PC-9 (cell line): ENCODE measurements at regions not wholly inside any gene's neighbourhood (a gene's known extent, or its start where the extent isn't known, plus 50 kb on each side); places are given as distances from the start of the nearest gene placed in this dataset.
A peak's percentile ranks its signal among the peaks of the same experiment; 100 is the strongest.

ENCODE experiments used
- BruUV-seq: library from RNA; stranded (reverse); fragments of 400-500 nt; replicated peaks from 2 replicates; lab custom pipeline; 2021; lab: Mats Ljungman, UMichigan
- CTCF ChIA-PET: fragments of 300-600 bp; sonication (Branson Sonifier 250); formaldehyde crosslinking; loops from one replicate; lab custom pipeline; 2022; ENCODE audit warnings: antibody characterized with exemption; lab: Charles Lee
- POLR2A ChIA-PET: fragments of 300-600 bp; sonication (Branson Sonifier 250); formaldehyde crosslinking; loops from one replicate; lab custom pipeline; 2022; ENCODE audit warnings: antibody characterized with exemption; ENCODE audit not compliant: unreplicated experiment; lab: Charles Lee
- DNase-seq, 2 experiments: peaks; one replicate each; pipeline versions ENCODE4 v3.0.0 to v3.0.0-alpha.2; 2015 to 2022; ENCODE audit warnings: mixed read lengths in 1 of 2
- H2AFZ ChIP-seq: fragments of 200-600 bp; sonication (generic); 2 replicates; pipeline ENCODE4 v1.8.1; 2017; ENCODE audit warnings: antibody characterized with exemption
- H3F3A ChIP-seq: fragments of 200-600 bp; sonication (generic); 2 replicates; pipeline ENCODE4 v1.8.1; 2017; ENCODE audit warnings: antibody characterized with exemption, mild to moderate bottlenecking, low read depth; ENCODE audit not compliant: insufficient read depth
- H3K27ac ChIP-seq: fragments of 200-600 bp; sonication (generic); 2 replicates; pipeline ENCODE4 v1.6.1; 2016; ENCODE audit warnings: mixed run types
- H3K27me3 ChIP-seq: fragments of 200-600 bp; sonication (generic); 2 replicates; pipeline ENCODE4 v1.6.1; 2016; ENCODE audit warnings: low read depth, mixed run types; ENCODE audit not compliant: insufficient read depth
- H3K36me3 ChIP-seq: fragments of 200-600 bp; sonication (generic); 2 replicates; pipeline ENCODE4 v1.6.1; 2016; ENCODE audit warnings: low read depth, mixed run types
- H3K4me1 ChIP-seq: fragments of 200-600 bp; sonication (generic); replicated peaks from 2 replicates; pipeline ENCODE4 v1.6.1; 2016; ENCODE audit warnings: mixed run types; ENCODE audit not compliant: insufficient read depth
- H3K4me2 ChIP-seq: fragments of 200-600 bp; sonication (generic); 2 replicates; pipeline ENCODE4 v1.6.1; 2017; ENCODE audit warnings: mixed run types
- H3K4me3 ChIP-seq: fragments of 200-600 bp; sonication (generic); 2 replicates; pipeline ENCODE4 v1.6.1; 2016; ENCODE audit warnings: mixed run types
- H3K79me2 ChIP-seq: fragments of 200-600 bp; sonication (generic); 2 replicates; pipeline ENCODE4 v1.6.1; 2017; ENCODE audit warnings: low read depth, mixed run types
- H3K9me2 ChIP-seq: fragments of 200-600 bp; sonication (generic); 2 replicates; pipeline ENCODE4 v1.8.1; 2017; ENCODE audit warnings: mild to moderate bottlenecking; ENCODE audit not compliant: insufficient read depth
- H3K9me3 ChIP-seq: fragments of 200-600 bp; sonication (generic); 2 replicates; pipeline ENCODE4 v1.8.1; 2016; ENCODE audit warnings: low read depth; ENCODE audit not compliant: insufficient read depth
- H4K20me1 ChIP-seq: fragments of 200-600 bp; sonication (generic); 2 replicates; pipeline ENCODE4 v1.8.1; 2017; ENCODE audit not compliant: insufficient read depth
- EZH2 ChIP-seq: fragments of 200-600 bp; sonication (generic); IDR thresholded peaks from 2 replicates; pipeline ENCODE4 v1.8.0; 2017; ENCODE audit warnings: antibody characterized with exemption, low read depth
- intact Hi-C: fragments of 100-400 bp; cut with micrococcal nuclease; formaldehyde crosslinking; loops from one replicate; pipeline ENCODE4 v1.10.0; 2022; ENCODE audit not compliant: unreplicated experiment
- TF ChIP-seq, protein P1 (sequence below): fragments of 200-600 bp; sonication (generic); conservative IDR thresholded peaks from 2 replicates; pipeline ENCODE4 v1.6.1; 2017; ENCODE audit warnings: mixed run types, antibody characterized with exemption, mild to moderate bottlenecking, moderate library complexity

- Histone ChIP-seq H3K79me2 (no peaks in the 10 kb centered on the region), H2AFZ (no peak overlapping the region), H3K9me2 (no peaks in the 10 kb centered on the region; the same call in 1 of the 2 replicates), H3K27ac (no peak overlapping the region), H4K20me1 (no peaks in the 10 kb centered on the region), H3K4me1 (no peaks in the 10 kb centered on the region), H3K27me3 (no peaks in the 10 kb centered on the region), H3F3A (no peaks in the 10 kb centered on the region), H3K4me3 (no peak overlapping the region), H3K4me2 (no peak overlapping the region), H3K9me3 (no peaks in the 10 kb centered on the region), H3K36me3 (no peaks in the 10 kb centered on the region)
- no TSS peak for BruUV-seq
- TF ChIP-seq EZH2: no peak
- DNase-seq: no peak
- CTCF ChIA-PET: no interaction called here
- POLR2A ChIA-PET: no interaction called here
- intact Hi-C loops: no loop called here
Observed at GRCh38 chr1:199007423-199007822, 368.6 kb downstream of the PTPRC start.

- intact Hi-C loops: no loop called here
- no peak for TF ChIP-seq EZH2
- TF ChIP-seq, protein P1, sequence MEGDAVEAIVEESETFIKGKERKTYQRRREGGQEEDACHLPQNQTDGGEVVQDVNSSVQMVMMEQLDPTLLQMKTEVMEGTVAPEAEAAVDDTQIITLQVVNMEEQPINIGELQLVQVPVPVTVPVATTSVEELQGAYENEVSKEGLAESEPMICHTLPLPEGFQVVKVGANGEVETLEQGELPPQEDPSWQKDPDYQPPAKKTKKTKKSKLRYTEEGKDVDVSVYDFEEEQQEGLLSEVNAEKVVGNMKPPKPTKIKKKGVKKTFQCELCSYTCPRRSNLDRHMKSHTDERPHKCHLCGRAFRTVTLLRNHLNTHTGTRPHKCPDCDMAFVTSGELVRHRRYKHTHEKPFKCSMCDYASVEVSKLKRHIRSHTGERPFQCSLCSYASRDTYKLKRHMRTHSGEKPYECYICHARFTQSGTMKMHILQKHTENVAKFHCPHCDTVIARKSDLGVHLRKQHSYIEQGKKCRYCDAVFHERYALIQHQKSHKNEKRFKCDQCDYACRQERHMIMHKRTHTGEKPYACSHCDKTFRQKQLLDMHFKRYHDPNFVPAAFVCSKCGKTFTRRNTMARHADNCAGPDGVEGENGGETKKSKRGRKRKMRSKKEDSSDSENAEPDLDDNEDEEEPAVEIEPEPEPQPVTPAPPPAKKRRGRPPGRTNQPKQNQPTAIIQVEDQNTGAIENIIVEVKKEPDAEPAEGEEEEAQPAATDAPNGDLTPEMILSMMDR: no peak
- H2AFZ ChIP-seq: peak overlapping the region; percentile 68
- H3K4me2 ChIP-seq: no peak overlapping the region
- no peak for DNase-seq
- no TSS peak for BruUV-seq
- POLR2A ChIA-PET: no interaction called here
- H3K9me2 ChIP-seq: no peaks in the 10 kb centered on the region; the same call in 1 of the 2 replicates
- no peaks in the 10 kb centered on the region for H3K4me1 ChIP-seq
- no peaks in the 10 kb centered on the region for H3K9me3 ChIP-seq
- no peaks in the 10 kb centered on the region for H3K36me3 ChIP-seq
- no peaks in the 10 kb centered on the region for H3K79me2 ChIP-seq
- no peaks in the 10 kb centered on the region for H4K20me1 ChIP-seq
- no peaks in the 10 kb centered on the region for H3K27me3 ChIP-seq
- H3K27ac ChIP-seq: no peak overlapping the region
- CTCF ChIA-PET: no interaction called here
- no peak overlapping the region for H3K4me3 ChIP-seq
- no peaks in the 10 kb centered on the region for H3F3A ChIP-seq
Observed at GRCh38 chr1:199009447-199009846, 370.6 kb downstream of the PTPRC start.

DNA sequence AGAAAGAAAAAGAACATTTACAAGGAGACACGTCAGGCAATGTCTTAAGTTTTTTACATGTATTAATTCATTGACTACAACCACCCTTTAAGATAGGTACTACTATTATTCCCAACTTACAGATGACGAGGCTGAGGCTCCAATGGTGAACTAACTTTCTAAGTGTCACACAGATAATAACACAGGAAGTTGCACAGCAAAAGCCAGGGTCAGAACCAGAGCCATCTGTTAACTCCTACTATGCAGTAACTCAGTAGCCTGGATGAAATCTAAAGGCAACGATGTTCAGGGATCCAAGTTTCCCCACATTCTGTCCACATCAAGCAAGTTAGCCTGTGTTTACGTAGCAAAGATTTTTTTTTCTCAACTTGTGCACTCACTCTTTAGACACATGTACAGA, 371.7 kb downstream of the PTPRC start:
- ChIA-PET POLR2A (no interaction called here), CTCF (no interaction called here)
- intact Hi-C loops: no loop called here
- Histone ChIP-seq H3K9me2 (no peaks in the 10 kb centered on the region; the same call in 1 of the 2 replicates), H2AFZ (no peak overlapping the region), H3K36me3 (no peaks in the 10 kb centered on the region), H3K27me3 (no peaks in the 10 kb centered on the region), H3K79me2 (no peaks in the 10 kb centered on the region), H3F3A (no peaks in the 10 kb centered on the region), H3K4me3 (no peak overlapping the region), H4K20me1 (no peaks in the 10 kb centered on the region), H3K27ac (no peak overlapping the region), H3K4me2 (no peak overlapping the region), H3K4me1 (no peaks in the 10 kb centered on the region), H3K9me3 (no peaks in the 10 kb centered on the region)
- no TSS peak for BruUV-seq
- no peak for DNase-seq
- TF ChIP-seq, protein P1: no peak
- TF ChIP-seq EZH2: no peak

DNA sequence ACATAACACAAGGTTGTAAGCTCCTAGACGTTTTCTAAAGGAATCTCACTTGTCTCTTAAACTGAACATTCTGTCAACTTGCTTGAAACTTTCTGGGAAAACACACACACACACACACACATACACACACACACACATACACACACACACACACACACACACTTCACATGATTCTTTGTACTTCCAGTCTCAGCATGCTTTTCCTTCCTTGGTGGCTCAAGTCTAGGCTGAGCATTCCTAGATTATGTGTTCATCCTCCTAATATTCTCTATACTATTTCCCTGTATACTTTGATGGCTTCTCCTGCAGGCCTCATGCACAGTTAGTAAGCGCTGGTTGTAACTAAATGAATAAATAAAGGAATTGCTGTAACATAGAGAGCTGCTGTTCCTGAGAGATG, 372.1 kb downstream of the PTPRC start:
- BruUV-seq: no TSS peak
- Histone ChIP-seq H3K27me3 (no peaks in the 10 kb centered on the region), H3K27ac (no peak overlapping the region), H3K4me2 (no peak overlapping the region), H3K4me1 (no peaks in the 10 kb centered on the region), H3K79me2 (no peaks in the 10 kb centered on the region), H3F3A (no peaks in the 10 kb centered on the region), H2AFZ (no peak overlapping the region), H3K4me3 (no peak overlapping the region), H4K20me1 (no peaks in the 10 kb centered on the region), H3K9me2 (no peaks in the 10 kb centered on the region; the same call in 1 of the 2 replicates), H3K36me3 (no peaks in the 10 kb centered on the region), H3K9me3 (no peaks in the 10 kb centered on the region)
- intact Hi-C loops: no loop called here
- ChIA-PET CTCF (interaction anchor here (0.6 kb wide), 1 partner anchor 524 kb away, joined by 3 read pairs; no protein-coding TSS in a partner anchor), POLR2A (no interaction called here)
- DNase-seq: no peak
- no peak for TF ChIP-seq EZH2
- TF ChIP-seq, protein P1: no peak
